NCI-H1436 (cell line): ENCODE measurements at regions not wholly inside any gene's neighbourhood (a gene's known extent, or its start where the extent isn't known, plus 50 kb on each side); places are given as distances from the start of the nearest gene placed in this dataset.

Source experiments
- DNase-seq: peaks from one replicate; lab custom pipeline; 2025; lab: John Stamatoyannopoulos, UW

DNA sequence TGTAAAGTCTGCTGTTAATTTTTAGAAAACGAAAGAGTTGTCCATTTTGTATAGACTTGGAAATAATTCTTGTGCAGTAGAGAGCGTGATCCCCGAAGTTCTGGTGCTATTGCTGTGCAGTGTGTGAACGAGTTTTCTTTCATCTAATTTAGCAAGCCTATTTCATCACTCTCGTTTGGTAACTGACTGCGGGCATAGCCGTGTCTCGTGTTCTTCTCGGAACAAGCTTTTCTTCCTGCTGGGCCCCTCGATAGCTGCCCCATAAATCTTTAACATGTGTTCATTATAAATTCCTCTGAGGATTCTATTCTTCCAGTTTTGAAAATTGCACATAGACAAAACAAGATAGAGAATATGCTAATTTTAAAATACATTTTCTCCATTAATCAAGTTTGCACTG lies 622.0 kb upstream of the PFKP start:
- no peak for DNase-seq

DNA sequence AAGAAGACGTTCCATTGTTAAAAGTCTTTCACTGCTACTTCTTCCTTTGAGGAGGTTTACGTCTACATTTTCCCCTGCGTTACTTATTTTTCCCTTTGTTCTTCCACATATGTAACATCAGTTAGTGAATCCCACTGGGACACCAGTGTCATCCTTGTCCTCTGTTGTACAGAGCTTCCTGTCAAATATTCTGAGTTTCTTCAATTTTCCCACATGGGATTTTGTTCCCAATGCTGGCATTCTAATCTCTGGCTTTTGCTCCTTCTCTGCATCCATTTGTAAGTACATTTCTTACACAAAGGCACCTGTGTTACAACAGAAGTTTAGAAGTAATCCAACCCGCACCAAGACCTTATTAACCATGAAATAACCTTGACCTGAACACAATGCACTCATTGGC lies 627.4 kb upstream of the PFKP start:
- DNase-seq, result no peak

DNA sequence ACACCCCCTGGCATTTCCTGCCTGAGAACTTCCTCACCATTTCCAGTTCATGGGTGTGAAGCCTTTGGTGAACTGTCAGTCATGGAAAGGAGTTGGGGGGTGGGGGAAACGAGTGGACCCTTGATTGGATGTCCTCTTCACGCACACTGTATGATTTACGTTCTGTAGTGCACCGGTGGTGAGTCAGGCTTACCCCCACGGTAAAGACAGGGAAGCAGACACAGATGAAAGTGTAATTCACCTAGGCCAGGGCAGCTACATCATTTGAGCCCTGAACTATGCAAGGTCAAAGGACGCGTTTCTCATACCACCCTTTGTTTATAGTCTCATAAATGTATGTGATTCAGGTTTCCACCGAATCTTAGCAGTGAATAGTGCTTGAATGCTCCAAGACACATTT lies 628.3 kb upstream of the PFKP start:
- DNase-seq, result no peak

DNA sequence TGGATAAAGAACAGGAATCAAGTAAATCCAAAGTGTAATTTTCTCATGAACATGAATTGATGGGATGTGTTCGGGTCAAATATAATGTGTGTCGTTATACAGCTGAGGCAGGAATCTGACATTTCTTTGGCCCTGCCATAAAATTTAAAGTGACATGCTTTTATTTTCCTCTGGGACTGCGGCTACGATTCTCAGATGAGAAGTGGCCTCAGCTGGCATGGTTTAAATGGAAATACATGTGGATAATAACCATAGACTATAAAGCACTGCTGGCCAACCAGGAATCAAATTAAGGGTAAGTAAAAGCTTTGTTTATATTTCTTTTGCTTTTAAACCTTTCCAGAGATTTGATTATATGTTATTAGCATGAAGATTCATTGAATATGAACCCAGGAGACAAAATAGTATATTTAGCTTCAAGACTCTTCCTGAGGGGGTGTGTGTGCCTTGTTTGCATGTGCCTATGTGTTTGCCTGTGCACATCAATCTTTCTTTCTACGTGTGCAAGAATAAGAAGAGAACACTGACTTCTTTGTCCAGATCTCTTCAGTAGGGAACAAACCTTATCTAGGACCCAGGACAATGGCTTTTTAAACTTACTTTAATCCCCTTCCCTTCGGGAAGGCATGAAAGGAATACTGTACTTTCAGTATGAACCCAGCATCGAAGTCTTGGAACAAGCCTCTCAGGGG lies 629.0 kb upstream of the PFKP start:
- no peak for DNase-seq

DNA sequence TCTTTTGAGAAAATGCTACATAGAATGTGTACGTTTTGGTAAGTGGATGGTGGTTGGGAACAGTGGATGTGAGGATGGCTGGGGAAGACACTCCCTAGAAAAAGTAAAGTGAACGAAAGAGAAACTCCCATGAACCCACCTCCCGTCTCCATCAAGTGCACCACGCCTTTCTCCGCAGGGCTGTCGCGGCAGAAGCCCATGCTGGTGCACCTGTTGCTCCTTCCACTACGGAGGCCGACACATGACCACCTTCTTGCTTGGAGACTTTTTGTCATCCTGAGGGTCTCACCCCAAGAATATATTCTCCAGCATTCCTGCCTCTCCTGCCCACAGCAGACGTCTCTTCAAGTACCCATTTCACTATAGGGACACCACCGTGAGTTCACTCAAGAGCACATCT lies 630.4 kb upstream of the PFKP start:
- no peak for DNase-seq

DNA sequence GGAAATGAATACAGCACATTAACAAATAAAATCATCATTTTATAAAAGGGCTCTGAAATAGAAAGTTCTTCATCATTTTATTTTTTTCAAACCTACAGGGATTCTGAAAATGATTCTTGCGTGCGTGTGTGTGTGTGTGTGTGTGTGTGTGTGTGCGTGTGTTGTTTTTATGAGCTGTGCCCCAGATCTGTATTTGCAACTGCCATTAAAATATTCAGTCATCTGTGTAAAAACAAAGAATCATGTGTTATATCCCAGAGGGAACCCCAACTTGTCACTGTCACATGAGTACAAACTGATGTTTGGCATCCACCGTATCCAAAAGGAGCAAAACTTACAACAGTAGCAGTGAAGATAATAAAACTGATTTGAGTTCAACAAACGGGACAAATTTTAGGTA lies 635.4 kb upstream of the PFKP start:
- no peak for DNase-seq

DNA sequence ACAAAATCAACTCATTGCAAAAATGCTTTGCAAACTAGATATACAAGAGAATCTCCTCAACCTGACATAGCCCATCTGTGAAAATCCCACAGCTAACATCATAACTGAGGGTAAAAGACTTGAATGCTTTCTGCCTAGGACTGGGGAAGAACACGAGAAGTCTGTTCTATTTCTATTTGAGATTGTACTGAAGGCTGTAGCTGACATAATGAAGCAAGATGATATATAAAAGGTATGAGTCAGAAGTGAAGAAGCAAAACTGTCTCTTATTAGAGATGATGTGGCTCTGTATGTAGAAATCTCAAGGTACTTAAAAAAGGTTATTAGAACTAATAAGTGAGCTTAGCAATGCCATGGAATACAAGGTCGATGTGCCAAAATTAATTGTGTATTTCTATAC lies 639.9 kb upstream of the PFKP start:
- no peak for DNase-seq

DNA sequence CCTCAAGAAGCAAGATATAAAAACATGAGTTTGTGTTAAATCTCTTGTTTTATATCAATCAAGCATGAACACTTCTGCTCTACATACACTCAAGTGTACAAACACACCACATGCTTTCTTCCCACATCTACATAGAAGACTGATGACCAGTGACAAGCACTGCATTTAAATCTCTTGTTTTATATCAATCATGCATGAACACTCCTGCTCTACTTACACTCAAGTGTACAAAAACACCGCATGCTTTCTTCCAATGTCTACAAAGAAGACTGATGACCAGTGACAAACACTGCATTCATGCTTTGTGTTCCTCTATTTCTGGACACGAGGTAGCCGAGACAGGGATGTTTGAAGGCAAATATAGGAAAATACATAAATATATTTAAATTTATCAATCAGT lies 642.0 kb upstream of the PFKP start:
- no peak for DNase-seq

DNA sequence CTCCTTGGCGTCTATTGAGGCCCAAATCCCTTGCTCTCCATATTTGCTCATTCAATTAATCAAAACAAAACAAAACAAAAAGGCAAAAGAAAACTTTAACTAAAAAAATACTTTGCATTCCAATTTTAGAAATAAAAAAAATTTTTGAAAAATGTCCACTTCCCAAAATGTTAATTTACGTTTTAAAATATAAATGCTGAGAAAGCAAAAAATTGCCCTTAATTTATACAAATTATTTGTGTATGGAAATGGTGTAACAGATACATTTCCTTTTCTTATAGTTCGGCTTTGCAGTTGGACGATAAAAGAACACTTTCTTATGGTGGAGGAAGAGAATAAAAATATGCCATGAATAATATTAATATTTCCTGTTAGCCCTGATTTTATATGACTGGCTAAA lies 652.8 kb upstream of the PFKP start:
- DNase-seq, result no peak

DNA sequence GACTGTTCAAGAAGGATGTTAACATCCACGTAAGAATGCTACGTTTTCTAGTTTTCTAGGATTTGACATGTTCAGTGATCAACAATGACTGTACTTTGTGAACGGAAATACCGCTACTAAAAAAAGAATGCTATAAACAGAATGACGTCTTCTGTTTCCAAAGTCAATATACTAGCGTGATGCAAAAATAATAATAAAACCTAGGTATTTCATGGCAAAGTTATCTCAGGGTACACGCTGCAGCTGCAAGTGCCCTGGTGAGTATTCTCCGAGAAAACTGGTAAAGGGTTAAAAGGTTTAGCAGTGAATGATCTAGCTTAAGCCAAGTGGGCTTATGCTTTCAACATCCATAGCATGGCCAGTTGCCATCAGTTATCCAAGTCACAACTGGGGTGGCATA lies 653.3 kb upstream of the PFKP start:
- DNase-seq, result no peak

DNA sequence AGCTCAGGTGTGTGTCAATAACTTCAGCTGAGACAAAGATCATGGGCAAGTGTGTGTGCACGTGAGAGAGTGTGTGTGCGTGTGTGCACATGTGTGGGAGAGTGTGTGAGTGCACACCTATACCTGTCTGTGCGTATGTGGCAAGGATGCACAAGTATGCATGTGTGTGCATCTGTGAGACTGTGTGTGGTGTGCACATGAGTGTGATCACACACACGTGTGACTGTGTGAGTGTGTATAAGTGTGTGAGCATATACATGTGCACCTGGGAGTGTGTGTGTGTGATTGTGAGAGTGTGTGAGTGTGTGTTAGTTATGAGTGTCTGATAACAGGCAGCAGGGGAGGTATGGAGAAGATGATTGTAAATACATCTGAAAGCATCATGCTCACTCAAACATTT lies 657.3 kb upstream of the PFKP start:
- no peak for DNase-seq

DNA sequence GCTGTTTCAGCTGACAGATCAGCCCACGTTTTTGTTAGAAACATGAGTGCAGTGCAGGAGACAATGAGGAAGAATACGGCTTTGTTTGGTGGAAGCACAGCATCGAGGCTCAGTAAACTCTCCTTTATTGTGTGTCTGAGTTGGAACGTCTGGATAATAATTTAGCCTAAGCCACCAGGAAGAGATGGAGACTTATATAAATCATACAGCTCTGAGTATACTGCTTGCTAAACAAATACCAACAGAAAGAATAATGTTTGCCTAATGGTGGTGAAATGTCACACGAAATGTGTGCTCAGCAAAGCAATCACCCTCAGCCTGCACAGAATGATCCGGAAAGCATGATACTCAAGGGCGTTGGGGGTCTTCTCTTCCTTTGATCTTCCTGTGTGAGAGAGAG lies 664.1 kb upstream of the ADARB2 start:
- DNase-seq, result no peak

DNA sequence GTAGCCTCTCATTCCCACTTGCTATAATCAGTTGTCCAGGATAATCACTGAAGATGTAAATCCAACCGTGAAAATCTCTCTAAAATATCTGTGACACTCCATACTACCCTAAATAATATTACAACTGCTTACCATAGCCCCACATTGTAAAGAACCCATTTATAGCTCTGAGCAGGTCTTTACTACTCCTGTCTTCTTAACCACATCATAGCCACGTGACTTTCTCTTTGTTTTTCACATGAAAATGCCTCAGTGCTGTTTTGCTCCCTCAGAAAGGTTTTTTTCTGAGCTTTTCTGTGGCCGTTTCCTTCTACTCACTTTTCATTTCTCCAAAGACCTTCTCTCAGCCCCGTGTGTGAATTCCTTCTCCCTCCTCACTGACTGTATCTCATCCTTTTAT lies 662.2 kb upstream of the ADARB2 start:
- DNase-seq, result no peak

DNA sequence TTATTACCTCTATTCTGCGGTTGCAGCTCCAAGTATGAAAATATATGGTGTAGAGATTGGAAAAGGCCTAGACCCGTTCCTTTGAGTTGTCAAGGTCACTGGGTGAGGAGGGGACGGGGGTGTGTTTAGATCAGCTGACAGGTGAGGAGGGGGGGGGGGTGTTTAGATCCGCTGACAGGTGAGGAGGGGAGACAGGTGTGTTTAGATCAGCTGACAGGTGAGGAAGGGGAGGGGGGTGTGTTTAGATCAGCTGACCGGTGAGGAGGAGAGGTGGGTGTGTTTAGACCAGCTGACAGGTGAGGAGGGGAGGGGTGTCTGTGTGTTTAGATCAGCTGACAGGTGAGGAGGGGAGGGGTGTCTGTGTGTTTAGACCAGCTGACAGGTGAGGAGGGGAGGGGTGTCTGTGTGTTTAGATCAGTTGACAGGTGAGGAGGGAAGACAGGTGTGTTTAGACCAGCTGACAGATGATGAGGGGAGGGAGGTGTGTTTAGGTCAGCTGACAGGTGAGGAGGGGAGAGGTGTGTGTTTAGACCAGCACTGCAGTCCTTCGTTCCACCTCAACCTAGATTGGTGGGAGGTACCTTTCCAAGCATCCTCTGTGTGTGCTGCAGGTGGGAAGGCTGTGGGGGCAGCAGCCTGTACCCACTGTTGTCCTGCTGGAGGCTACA lies 655.0 kb upstream of the ADARB2 start:
- peak; percentile 8 for DNase-seq

DNA sequence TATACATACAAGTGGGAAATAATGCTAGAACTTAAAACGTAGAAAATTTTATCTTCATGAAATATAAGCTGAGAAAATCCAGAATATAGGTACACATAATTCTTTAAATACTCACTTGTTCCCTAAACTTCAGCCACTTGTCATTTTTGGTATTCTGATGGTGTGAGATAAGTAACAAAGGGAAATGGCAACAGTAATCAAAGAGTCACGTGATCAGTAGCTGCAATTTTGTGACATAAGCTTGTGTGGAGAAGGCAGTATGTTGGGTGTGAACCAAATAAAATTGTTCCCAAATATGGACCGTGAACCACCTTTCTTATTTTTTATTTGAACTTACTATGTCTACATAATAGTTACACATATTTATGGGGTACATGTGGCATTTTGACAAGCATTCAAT lies 650.3 kb upstream of the ADARB2 start:
- DNase-seq, result no peak

DNA sequence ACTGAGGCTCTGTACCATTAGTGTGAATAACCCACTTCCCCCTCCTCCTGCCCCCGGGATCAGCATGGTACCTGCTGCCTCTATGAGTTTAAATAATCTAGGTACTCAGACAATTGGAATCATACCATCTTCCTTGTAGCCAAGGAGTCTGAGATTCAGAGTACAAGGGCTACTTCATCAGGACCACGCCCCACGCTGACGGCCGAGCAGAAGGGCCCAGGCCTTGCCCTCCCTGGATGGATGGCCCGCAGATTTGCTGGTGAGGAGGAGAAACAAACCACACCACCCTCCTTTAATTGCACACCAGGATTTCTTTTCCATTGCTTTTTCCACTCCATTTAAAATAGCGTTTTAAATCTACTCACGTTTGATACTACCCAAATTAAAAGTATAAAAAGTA lies 649.9 kb upstream of the ADARB2 start:
- DNase-seq, result no peak

DNA sequence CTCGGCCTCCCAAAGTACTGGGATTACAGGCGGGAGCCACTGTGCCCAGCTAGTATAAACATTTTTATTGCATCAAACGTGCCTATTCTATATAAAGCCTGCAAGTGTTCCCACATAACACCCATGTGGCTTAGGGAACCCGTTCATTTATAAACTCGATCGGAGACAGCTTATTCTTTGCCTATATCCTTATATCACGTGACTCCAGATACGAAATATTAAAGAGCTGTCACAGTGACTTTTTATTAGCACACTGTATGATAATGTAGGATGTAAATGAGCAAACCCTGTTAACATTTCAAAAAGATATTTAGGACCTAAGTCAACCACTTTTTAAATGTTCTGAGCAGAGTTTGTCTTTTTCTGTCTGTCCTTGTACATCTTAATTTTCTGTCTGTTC lies 642.9 kb upstream of the ADARB2 start:
- no peak for DNase-seq

DNA sequence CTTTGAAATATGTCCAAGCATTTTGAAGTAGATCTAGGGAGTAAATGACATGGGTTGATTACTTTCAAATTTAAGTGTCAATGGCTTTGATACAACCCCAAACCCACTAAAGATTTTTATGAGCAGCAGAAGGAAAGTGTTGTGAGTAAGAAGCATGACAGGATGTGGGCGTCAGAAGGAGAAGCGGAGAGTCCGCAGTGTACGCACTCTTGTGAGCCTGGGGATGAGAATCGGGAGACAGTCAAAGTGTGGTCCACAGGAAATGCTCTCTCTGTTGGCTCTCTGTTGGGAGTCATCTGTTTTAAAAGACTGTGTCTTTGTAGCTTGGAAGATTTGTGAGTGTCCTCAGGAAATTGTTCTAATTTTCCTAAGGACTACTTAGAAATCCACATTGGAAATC lies 629.8 kb upstream of the ADARB2 start:
- DNase-seq, result no peak

DNA sequence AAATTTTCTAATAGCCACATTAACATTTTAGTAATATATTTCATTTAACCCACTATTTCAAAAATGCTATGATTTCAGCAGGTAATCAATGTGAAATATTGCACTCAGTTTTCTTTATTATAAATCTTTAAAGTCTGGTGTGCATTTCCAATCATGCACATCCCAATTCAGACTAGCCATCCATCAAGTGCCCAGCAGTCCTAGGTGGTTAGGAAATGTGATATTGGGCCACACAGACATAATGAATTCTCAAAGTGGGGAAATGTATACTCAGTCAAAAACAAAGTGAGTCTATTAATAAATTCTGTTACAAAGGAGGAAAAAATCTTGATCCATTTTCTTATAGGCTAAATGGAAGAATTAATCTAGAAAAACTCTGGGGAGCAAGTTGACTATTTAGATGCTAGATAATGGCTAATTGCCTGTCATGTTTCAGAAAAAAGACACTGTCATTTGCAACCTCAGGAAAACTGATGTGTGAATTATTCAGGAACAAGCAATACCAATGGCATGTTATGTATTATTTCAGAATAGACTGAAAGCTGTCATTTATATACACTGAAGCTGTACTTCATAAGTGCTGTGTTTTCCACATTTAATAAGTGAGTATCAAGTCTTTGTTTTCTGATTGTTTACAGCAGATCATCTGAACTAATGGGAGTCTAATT lies 629.1 kb upstream of the ADARB2 start:
- no peak for DNase-seq

DNA sequence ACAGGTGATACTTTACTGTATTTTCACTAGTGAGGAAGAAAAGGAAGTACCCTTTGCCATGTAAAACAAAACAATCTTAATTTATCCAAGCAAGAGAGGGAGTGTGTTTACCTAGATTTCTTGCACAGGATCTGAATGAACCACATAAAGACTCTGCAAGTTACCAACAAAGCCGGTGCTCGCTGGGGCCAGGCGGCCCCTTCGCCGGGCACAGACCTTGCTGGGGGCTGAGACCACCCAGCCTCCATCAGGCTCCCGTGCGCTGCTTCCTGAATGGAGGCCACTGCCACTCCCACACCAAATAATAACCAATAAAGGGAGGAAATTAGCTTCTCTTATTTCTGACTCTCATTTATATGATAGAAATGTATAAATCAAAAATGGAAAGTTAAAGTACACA lies 625.0 kb upstream of the ADARB2 start:
- no peak for DNase-seq

DNA sequence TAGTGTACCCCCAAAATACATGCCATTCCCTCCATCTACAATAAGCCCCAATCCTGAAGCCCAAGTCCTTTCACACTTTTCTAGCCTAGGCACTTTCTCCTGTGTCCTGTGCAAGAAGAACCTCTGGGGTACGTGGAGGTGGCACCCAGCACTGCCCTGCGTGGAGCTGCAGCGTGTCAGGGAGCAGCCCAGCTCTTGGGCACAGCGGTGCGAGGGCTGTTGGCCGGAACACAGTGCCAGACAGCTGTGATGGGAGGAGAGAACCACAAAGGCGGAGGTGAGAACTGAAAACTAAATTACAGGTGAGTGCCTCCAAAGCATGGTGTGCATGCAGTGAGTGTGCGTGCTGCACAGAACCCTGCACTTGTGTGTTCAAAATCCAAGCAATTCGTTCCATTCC lies 621.3 kb upstream of the ADARB2 start:
- DNase-seq, result no peak

DNA sequence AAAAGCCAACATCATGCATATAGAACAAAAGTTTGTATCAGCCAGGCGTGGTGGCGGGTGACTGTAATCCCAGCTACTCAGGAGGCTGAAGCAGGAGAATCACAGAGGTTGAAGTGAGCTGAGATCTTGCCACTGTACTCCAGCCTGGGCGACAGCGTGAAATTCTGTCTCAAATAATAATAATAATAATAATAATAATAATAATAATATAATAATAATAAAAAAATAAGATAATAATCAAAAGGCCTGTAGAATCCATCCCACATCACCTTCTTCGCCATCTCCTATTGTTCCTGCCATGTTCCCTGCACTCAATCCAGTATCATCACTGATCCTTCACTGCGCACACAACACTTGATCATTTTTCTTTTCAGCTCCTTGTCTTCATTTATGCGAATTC lies 619.3 kb upstream of the ADARB2 start:
- no peak for DNase-seq

DNA sequence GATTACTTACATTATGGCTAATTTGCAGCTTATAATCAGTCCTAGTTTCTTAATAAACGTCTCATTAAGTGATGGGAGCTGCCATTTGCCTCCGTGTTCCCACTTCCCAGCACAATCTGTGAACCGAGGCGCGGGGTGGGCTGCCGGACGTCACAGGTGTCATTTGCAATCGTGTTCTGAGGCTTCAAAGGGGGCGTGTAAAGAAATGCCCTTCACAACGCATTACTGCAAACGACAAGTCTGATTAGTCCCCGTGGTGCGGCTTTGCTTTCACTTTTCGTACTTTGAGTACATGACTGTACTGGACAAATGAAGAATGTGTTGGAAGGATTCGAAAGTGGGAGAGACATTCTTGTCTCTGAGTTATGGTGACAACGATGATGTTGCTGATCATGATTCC lies 614.2 kb upstream of the ADARB2 start:
- DNase-seq, result no peak

DNA sequence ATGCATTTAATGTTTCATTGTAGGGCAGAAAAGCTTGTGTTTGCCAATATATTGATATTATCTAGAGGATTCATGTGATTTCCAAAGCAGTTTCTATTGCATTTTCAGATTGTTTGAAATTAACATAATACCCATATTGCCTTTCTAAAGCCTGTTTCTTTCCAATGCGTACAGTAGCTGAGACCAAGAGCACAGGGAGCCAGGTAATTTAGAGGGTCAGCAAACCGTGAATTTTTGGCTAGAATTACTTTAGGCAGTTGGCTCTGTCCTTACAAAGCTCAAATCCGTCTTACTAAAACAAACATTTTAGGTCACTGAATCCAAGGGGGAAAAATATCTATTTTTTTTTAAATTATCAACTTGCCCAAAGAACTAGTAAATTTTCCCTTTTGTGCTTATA lies 604.9 kb upstream of the ADARB2 start:
- DNase-seq, result no peak
